Activated CD4-positive, alpha-beta T cell treated with anti-CD3 and anti-CD28 coated beads, Interleukin-10, Interleukin-2, amounts not matched to agents 100 ng/mL and 50 ng/mL, durations not matched to agents 16 hours and 8 hours (primary cell): ENCODE measurements at regions not wholly inside any gene's neighbourhood (a gene's known extent, or its start where the extent isn't known, plus 50 kb on each side); places are given as distances from the start of the nearest gene placed in this dataset.

Experiments used
- DNase-seq: peaks from one replicate; pipeline ENCODE4 v3.0.0-alpha.2; 2020

- DNase-seq = no peak
Observed at GRCh38 chr20:54713727-54714126, 238.3 kb downstream of the DOK5 start.

GRCh38 chr20:54711071-54711470, 235.7 kb downstream of the DOK5 start:
- DNase-seq = no peak

- no peak for DNase-seq
Observed at GRCh38 chr20:54710341-54710740, 234.9 kb downstream of the DOK5 start.

DNA sequence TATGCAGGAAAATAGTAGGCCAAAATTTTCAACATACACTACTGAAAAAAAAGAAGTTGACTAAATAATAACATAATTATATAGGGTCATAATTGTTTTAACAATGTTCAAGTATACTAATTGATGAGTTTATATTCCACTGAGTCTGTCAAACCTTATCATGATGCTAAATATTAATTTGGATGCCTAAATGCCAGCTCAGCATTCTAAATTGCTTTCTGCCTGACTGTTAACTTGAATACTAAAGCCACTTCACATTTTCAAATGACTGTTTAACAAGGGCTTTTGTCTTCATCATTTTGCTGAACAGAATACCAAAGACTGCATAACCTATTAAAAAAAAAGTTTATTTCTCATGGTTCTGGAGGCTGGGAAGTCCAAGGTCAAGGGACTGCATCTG, 232.8 kb downstream of the DOK5 start:
- no peak for DNase-seq

- DNase-seq = no peak
Observed at GRCh38 chr20:54707801-54708200, 232.4 kb downstream of the DOK5 start.

DNA sequence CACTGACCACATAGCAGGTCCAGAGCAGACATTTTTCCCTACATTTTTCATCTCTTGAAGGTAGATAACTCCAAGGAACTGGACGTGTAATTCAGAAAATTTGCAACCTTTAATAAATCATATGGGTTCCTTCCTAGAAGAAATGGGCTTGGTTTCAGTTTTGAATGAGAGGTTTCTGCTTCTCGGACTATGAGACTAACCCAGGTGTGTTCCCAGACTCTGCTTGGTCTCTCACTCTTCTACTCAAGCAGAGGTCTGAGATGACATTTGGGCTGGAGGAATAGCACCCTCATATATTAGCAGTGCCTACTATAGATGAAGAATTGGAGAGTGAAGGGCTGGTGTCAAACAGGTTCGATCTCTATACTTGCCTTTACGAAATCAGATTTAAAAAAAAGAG, 231.2 kb downstream of the DOK5 start:
- no peak for DNase-seq

- no peak for DNase-seq
Observed at GRCh38 chr20:54704032-54704635, 228.7 kb downstream of the DOK5 start.
